ENCODE measurements at regions not wholly inside any gene's neighbourhood (a gene's known extent, or its start where the extent isn't known, plus 50 kb on each side); places are given as distances from the start of the nearest gene placed in this dataset.

- no peak overlapping the region for H3K4me3 Mint-ChIP-seq (ENCODE audit: unreplicated experiment)
- DNase-seq = no peak
- H3K4me1 Mint-ChIP-seq (ENCODE audit: low read depth, unreplicated experiment) = no peaks in the 10 kb centered on the region
- peaks cover 2% of the 10 kb centered on the region for H3K27me3 Mint-ChIP-seq (ENCODE audit: unreplicated experiment)
- TF ChIP-seq CTCF (IDR thresholded peaks at IDR 0.05; ENCODE audit: partially characterized antibody, unreplicated experiment) = no peak
- no peaks in the 10 kb centered on the region for H3K9me3 Mint-ChIP-seq (ENCODE audit: unreplicated experiment)
- H3K27ac Mint-ChIP-seq (ENCODE audit: unreplicated experiment) = no peak overlapping the region
- H3K36me3 Mint-ChIP-seq (ENCODE audit: unreplicated experiment) = no peaks in the 10 kb centered on the region
These were observed 189.2 kb downstream of the TBXT start for GRCh38 chr6:165978476-165978875.

- H3K36me3 Mint-ChIP-seq (ENCODE audit: unreplicated experiment) = no peaks in the 10 kb centered on the region
- peaks cover 2% of the 10 kb centered on the region for H3K27me3 Mint-ChIP-seq (ENCODE audit: unreplicated experiment)
- H3K4me1 Mint-ChIP-seq (ENCODE audit: low read depth, unreplicated experiment) = no peaks in the 10 kb centered on the region
- H3K9me3 Mint-ChIP-seq (ENCODE audit: unreplicated experiment) = no peaks in the 10 kb centered on the region
- no peak for TF ChIP-seq CTCF (IDR thresholded peaks at IDR 0.05; ENCODE audit: partially characterized antibody, unreplicated experiment)
- H3K27ac Mint-ChIP-seq (ENCODE audit: unreplicated experiment) = no peak overlapping the region
- no peak overlapping the region for H3K4me3 Mint-ChIP-seq (ENCODE audit: unreplicated experiment)
- no peak for DNase-seq
These were observed 191.0 kb downstream of the TBXT start for GRCh38 chr6:165976684-165977083.

- no peaks in the 10 kb centered on the region for H3K4me1 Mint-ChIP-seq (ENCODE audit: low read depth, unreplicated experiment)
- no peak for DNase-seq
- H3K27me3 Mint-ChIP-seq (ENCODE audit: unreplicated experiment) = peaks cover 2% of the 10 kb centered on the region
- H3K36me3 Mint-ChIP-seq (ENCODE audit: unreplicated experiment) = no peaks in the 10 kb centered on the region
- no peak for TF ChIP-seq CTCF (IDR thresholded peaks at IDR 0.05; ENCODE audit: partially characterized antibody, unreplicated experiment)
- H3K4me3 Mint-ChIP-seq (ENCODE audit: unreplicated experiment) = no peak overlapping the region
- no peaks in the 10 kb centered on the region for H3K9me3 Mint-ChIP-seq (ENCODE audit: unreplicated experiment)
- no peak overlapping the region for H3K27ac Mint-ChIP-seq (ENCODE audit: unreplicated experiment)
These were observed 192.8 kb downstream of the TBXT start for GRCh38 chr6:165974817-165975216.

- H3K4me1 Mint-ChIP-seq (ENCODE audit: low read depth, unreplicated experiment) = no peaks in the 10 kb centered on the region
- no peaks in the 10 kb centered on the region for H3K9me3 Mint-ChIP-seq (ENCODE audit: unreplicated experiment)
- no peak overlapping the region for H3K27ac Mint-ChIP-seq (ENCODE audit: unreplicated experiment)
These were observed 194.2 kb downstream of the TBXT start for GRCh38 chr6:165973473-165973872.

More at GRCh38 chr6:165973473-165973872, 194.2 kb downstream of the TBXT start:
- H3K27me3 Mint-ChIP-seq (ENCODE audit: unreplicated experiment) = peaks cover 2% of the 10 kb centered on the region
- no peak for TF ChIP-seq CTCF (IDR thresholded peaks at IDR 0.05; ENCODE audit: partially characterized antibody, unreplicated experiment)
- DNase-seq = no peak
- no peaks in the 10 kb centered on the region for H3K36me3 Mint-ChIP-seq (ENCODE audit: unreplicated experiment)
- no peak overlapping the region for H3K4me3 Mint-ChIP-seq (ENCODE audit: unreplicated experiment)
